HepG2 (cell line): ENCODE measurements at regions not wholly inside any gene's neighbourhood (a gene's known extent, or its start where the extent isn't known, plus 50 kb on each side); places are given as distances from the start of the nearest gene placed in this dataset.

Experiments used
- CBX5 ChIP-seq: sonication (generic); formaldehyde crosslinking; IDR thresholded peaks from 2 replicates; pipeline ENCODE4 v1.4.0; 2020; ENCODE audit warnings: missing genetic modification reagents, borderline replicate concordance
- E2F1 ChIP-seq: sonication (generic); formaldehyde crosslinking; IDR thresholded peaks from 2 replicates; pipeline ENCODE4 v1.5.0; 2020; ENCODE audit warnings: missing genetic modification reagents
- FOSL1 ChIP-seq: sonication (generic); formaldehyde crosslinking; IDR thresholded peaks from 2 replicates; pipeline ENCODE4 v1.9.0; 2021; ENCODE audit warnings: missing genetic modification reagents, borderline replicate concordance
- JARID2 ChIP-seq: sonication (generic); formaldehyde crosslinking; IDR thresholded peaks from 2 replicates; pipeline ENCODE4 v1.8.1; 2023; ENCODE audit warnings: missing genetic modification reagents, inconsistent platforms; ENCODE audit not compliant: insufficient replicate concordance
- MTA3 ChIP-seq: sonication (generic); formaldehyde crosslinking; IDR thresholded peaks from 2 replicates; pipeline ENCODE4 v1.4.0; 2020; ENCODE audit warnings: missing genetic modification reagents
- NFIC ChIP-seq: IDR thresholded peaks from 2 replicates; pipeline ENCODE4 v1.6.1; 2012; ENCODE audit warnings: mild to moderate bottlenecking, low read length, inconsistent platforms
- PHF8 ChIP-seq: sonication (generic); formaldehyde crosslinking; IDR thresholded peaks from 2 replicates; pipeline ENCODE4 v1.5.0; 2020; ENCODE audit warnings: missing genetic modification reagents
- REPIN1 ChIP-seq: sonication (generic); formaldehyde crosslinking; IDR thresholded peaks from 2 replicates; pipeline ENCODE4 v1.8.0; 2022; ENCODE audit warnings: missing genetic modification reagents, low read depth, mild to moderate bottlenecking, borderline replicate concordance
- SAP130 ChIP-seq: IDR thresholded peaks from 2 replicates; pipeline ENCODE4 v1.6.1; 2016; ENCODE audit warnings: low read depth
- SMAD1 ChIP-seq: sonication (generic); formaldehyde crosslinking; IDR thresholded peaks from 2 replicates; pipeline ENCODE4 v1.4.0; 2020; ENCODE audit warnings: missing genetic modification reagents, low read depth, mild to moderate bottlenecking, borderline replicate concordance
- TCF7L2 ChIP-seq: IDR thresholded peaks from 2 replicates; pipeline ENCODE4 v1.6.1; 2011; ENCODE audit warnings: mild to moderate bottlenecking, low read depth, low read length, moderate library complexity
- TOPORS ChIP-seq: sonication (generic); formaldehyde crosslinking; IDR thresholded peaks from 2 replicates; pipeline ENCODE4 v1.8.0; 2023; ENCODE audit warnings: mild to moderate bottlenecking, missing genetic modification reagents
- ZC3H13 ChIP-seq: sonication (generic); formaldehyde crosslinking; IDR thresholded peaks from 2 replicates; pipeline ENCODE4 v1.8.1; 2023; ENCODE audit warnings: mild to moderate bottlenecking, missing genetic modification reagents, moderate library complexity
- ZFP62 ChIP-seq: sonication (generic); formaldehyde crosslinking; IDR thresholded peaks from 2 replicates; pipeline ENCODE4 v1.4.0; 2020; ENCODE audit warnings: missing genetic modification reagents
- ZNF263 ChIP-seq: sonication (generic); formaldehyde crosslinking; IDR thresholded peaks from 2 replicates; pipeline ENCODE4 v1.4.0; 2020; ENCODE audit warnings: missing genetic modification reagents
- ZNF296 ChIP-seq: sonication (generic); formaldehyde crosslinking; conservative IDR thresholded peaks from 2 replicates; pipeline ENCODE4 v1.5.0; 2020; ENCODE audit warnings: mild to moderate bottlenecking, missing genetic modification reagents
- ZNF574 ChIP-seq: sonication (generic); formaldehyde crosslinking; IDR thresholded peaks from 2 replicates; pipeline ENCODE4 v1.4.0; 2020; ENCODE audit warnings: missing genetic modification reagents
- ZNF670 ChIP-seq: sonication (generic); formaldehyde crosslinking; IDR thresholded peaks from 2 replicates; pipeline ENCODE4 v1.8.0; 2022; ENCODE audit warnings: mild to moderate bottlenecking, missing genetic modification reagents, borderline replicate concordance
- TF ChIP-seq, protein P1 (sequence below): sonication (generic); formaldehyde crosslinking; IDR thresholded peaks from 2 replicates; pipeline ENCODE4 v1.5.0; 2020; ENCODE audit warnings: mild to moderate bottlenecking, missing genetic modification reagents
- TF ChIP-seq, protein P2 (sequence below): sonication (generic); formaldehyde crosslinking; IDR thresholded peaks from 2 replicates; pipeline ENCODE4; 2020; ENCODE audit warnings: missing genetic modification reagents, mild to moderate bottlenecking, borderline replicate concordance
- TF ChIP-seq, protein P3 (sequence below): IDR thresholded peaks from 2 replicates; pipeline ENCODE4 v1.6.1; 2016; ENCODE audit warnings: low read depth

DNA sequence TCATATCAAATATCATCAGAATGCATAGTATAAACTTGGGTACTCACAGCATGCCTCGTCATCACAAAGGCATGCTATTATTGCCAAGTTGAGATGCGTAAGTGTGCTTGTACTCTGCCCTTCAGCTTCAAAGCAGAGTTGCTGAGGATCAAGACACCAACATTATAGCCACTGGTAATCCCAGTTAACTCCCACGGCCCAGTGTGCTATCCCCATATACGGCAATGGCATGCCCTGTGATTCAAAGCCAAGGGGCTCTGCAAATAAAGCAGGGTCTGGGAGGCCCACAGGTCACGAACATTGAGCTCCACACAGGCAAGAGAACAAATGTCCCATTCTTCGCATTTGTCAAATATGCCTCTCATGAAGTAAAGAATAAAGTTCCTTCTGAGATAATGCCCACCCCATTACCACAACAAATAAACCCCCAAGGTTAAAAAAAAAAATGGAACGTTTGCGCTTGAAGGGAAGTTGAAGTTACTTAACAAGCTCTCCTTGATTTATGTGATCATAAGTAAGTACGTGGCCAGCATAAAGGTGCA is 298.1 kb upstream of the NECTIN3 start (continued):
- peak; percentile 67; the same call in 1 of the 2 replicates for TF ChIP-seq REPIN1 (CRISPR knock-in tag)
- TF ChIP-seq, protein P1, sequence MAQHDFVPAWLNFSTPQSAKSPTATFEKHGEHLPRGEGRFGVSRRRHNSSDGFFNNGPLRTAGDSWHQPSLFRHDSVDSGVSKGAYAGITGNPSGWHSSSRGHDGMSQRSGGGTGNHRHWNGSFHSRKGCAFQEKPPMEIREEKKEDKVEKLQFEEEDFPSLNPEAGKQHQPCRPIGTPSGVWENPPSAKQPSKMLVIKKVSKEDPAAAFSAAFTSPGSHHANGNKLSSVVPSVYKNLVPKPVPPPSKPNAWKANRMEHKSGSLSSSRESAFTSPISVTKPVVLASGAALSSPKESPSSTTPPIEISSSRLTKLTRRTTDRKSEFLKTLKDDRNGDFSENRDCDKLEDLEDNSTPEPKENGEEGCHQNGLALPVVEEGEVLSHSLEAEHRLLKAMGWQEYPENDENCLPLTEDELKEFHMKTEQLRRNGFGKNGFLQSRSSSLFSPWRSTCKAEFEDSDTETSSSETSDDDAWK (CRISPR knock-in tag): no peak
- TF ChIP-seq ZNF670 (CRISPR knock-in tag): no peak
- no peak for TF ChIP-seq MTA3 (CRISPR knock-in tag)
- TF ChIP-seq, protein P2, sequence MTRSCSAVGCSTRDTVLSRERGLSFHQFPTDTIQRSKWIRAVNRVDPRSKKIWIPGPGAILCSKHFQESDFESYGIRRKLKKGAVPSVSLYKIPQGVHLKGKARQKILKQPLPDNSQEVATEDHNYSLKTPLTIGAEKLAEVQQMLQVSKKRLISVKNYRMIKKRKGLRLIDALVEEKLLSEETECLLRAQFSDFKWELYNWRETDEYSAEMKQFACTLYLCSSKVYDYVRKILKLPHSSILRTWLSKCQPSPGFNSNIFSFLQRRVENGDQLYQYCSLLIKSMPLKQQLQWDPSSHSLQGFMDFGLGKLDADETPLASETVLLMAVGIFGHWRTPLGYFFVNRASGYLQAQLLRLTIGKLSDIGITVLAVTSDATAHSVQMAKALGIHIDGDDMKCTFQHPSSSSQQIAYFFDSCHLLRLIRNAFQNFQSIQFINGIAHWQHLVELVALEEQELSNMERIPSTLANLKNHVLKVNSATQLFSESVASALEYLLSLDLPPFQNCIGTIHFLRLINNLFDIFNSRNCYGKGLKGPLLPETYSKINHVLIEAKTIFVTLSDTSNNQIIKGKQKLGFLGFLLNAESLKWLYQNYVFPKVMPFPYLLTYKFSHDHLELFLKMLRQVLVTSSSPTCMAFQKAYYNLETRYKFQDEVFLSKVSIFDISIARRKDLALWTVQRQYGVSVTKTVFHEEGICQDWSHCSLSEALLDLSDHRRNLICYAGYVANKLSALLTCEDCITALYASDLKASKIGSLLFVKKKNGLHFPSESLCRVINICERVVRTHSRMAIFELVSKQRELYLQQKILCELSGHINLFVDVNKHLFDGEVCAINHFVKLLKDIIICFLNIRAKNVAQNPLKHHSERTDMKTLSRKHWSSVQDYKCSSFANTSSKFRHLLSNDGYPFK: no peak
- TF ChIP-seq, protein P3, sequence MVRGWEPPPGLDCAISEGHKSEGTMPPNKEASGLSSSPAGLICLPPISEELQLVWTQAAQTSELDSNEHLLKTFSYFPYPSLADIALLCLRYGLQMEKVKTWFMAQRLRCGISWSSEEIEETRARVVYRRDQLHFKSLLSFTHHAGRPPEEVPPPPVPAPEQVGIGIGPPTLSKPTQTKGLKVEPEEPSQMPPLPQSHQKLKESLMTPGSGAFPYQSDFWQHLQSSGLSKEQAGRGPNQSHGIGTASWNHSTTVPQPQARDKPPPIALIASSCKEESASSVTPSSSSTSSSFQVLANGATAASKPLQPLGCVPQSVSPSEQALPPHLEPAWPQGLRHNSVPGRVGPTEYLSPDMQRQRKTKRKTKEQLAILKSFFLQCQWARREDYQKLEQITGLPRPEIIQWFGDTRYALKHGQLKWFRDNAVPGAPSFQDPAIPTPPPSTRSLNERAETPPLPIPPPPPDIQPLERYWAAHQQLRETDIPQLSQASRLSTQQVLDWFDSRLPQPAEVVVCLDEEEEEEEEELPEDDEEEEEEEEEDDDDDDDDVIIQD (CRISPR knock-in tag): peak; percentile 94
- peak; percentile 94 for TF ChIP-seq NFIC
- no peak for TF ChIP-seq SMAD1 (CRISPR knock-in tag)
- TF ChIP-seq JARID2: no peak
- no peak for TF ChIP-seq PHF8 (CRISPR knock-in tag)
- TF ChIP-seq TCF7L2: peak; percentile 83
- TF ChIP-seq ZNF574 (CRISPR knock-in tag): peak; percentile 52; the same call in 1 of the 2 replicates
- peak; percentile 75; the same call in 1 of the 2 replicates for TF ChIP-seq FOSL1
- no peak for TF ChIP-seq TOPORS (CRISPR knock-in tag)
- TF ChIP-seq ZNF296 (CRISPR knock-in tag): no peak
- peak; percentile 71; the same call in 1 of the 2 replicates for TF ChIP-seq CBX5 (CRISPR knock-in tag)
- TF ChIP-seq ZFP62 (CRISPR knock-in tag): no peak
- TF ChIP-seq ZC3H13 (CRISPR knock-in tag): no peak
- TF ChIP-seq ZNF263 (CRISPR knock-in tag): no peak
- peak; percentile 45; the same call in 1 of the 2 replicates for TF ChIP-seq SAP130
- no peak for TF ChIP-seq E2F1 (CRISPR knock-in tag)
